Hepatocyte (in vitro differentiated cells): ENCODE measurements at regions not wholly inside any gene's neighbourhood (a gene's known extent, or its start where the extent isn't known, plus 50 kb on each side); places are given as distances from the start of the nearest gene placed in this dataset.

Source experiments
- DNase-seq: peaks from one replicate; pipeline ENCODE4 v3.0.0-alpha.2; 2016; ENCODE audit warnings: low spot score
- H2AFZ ChIP-seq: fragments of 200-600 bp; sonication (generic); 2 replicates; pipeline ENCODE4 v1.6.0; 2016; ENCODE audit warnings: antibody characterized with exemption, mild to moderate bottlenecking
- H3K27ac ChIP-seq: fragments of 200-600 bp; sonication (generic); 2 replicates; pipeline ENCODE4 v1.5.1; 2016; ENCODE audit warnings: mild to moderate bottlenecking
- H3K27me3 ChIP-seq: fragments of 200-600 bp; sonication (generic); 2 replicates; pipeline ENCODE4 v1.6.1; 2016
- H3K36me3 ChIP-seq: fragments of 200-600 bp; sonication (generic); replicated peaks from 2 replicates; pipeline ENCODE4 v1.5.1; 2016; ENCODE audit warnings: low read depth; ENCODE audit not compliant: insufficient read depth
- H3K4me1 ChIP-seq: fragments of 200-600 bp; sonication (generic); 2 replicates; pipeline ENCODE4 v1.5.1; 2016; ENCODE audit warnings: mild to moderate bottlenecking, moderate library complexity; ENCODE audit not compliant: insufficient read depth
- H3K4me2 ChIP-seq: fragments of 200-600 bp; sonication (generic); 2 replicates; pipeline ENCODE4 v1.6.0; 2016
- H3K4me3 ChIP-seq: fragments of 200-600 bp; sonication (generic); 2 replicates; pipeline ENCODE4 v1.5.1; 2016; ENCODE audit warnings: mild to moderate bottlenecking
- H3K79me2 ChIP-seq: fragments of 200-600 bp; sonication (generic); 2 replicates; pipeline ENCODE4 v1.6.0; 2017; ENCODE audit warnings: mild to moderate bottlenecking
- H3K9me2 ChIP-seq: fragments of 200-600 bp; sonication (generic); replicated peaks from 2 replicates; pipeline ENCODE4 v1.6.0; 2017; ENCODE audit warnings: mild to moderate bottlenecking; ENCODE audit not compliant: insufficient read depth
- H3K9me3 ChIP-seq: fragments of 200-600 bp; sonication (generic); 2 replicates; pipeline ENCODE4 v1.5.1; 2016; ENCODE audit warnings: low read depth, mild to moderate bottlenecking
- H4K20me1 ChIP-seq: fragments of 200-600 bp; sonication (generic); 2 replicates; pipeline ENCODE4 v1.6.0; 2016; ENCODE audit warnings: mild to moderate bottlenecking; ENCODE audit not compliant: insufficient read depth, poor library complexity, severe bottlenecking
- EZH2 ChIP-seq: fragments of 200-600 bp; sonication (generic); IDR thresholded peaks from 2 replicates; pipeline ENCODE4 v1.6.1; 2016; ENCODE audit warnings: antibody characterized with exemption, mild to moderate bottlenecking, borderline replicate concordance
- EZH2phosphoT487 ChIP-seq: fragments of 200-600 bp; sonication (generic); IDR thresholded peaks from one replicate; pipeline ENCODE4 v1.6.1; 2018; ENCODE audit warnings: antibody characterized with exemption, mild to moderate bottlenecking, low read depth, moderate library complexity; ENCODE audit not compliant: unreplicated experiment, severe bottlenecking
- WGBS: methylation state at CpG from one replicate; pipeline ENCODE4 v1.1.6; 2016; ENCODE audit warnings: low lambda C conversion rate; ENCODE audit errors: missing lambda C conversion rate; 5-methylcytosine and 5-hydroxymethylcytosine counted together
- TF ChIP-seq, protein P1 (sequence below): fragments of 200-600 bp; sonication (generic); IDR thresholded peaks from 2 replicates; pipeline ENCODE4 v1.5.1; 2016; ENCODE audit warnings: antibody characterized with exemption, mild to moderate bottlenecking; ENCODE audit not compliant: poor library complexity

- no peaks in the 10 kb centered on the region for H3K27me3 ChIP-seq
- H3K79me2 ChIP-seq: no peaks in the 10 kb centered on the region
- H3K9me2 ChIP-seq: no peaks in the 10 kb centered on the region
- no peak overlapping the region for H3K4me2 ChIP-seq
- H3K9me3 ChIP-seq: no peaks in the 10 kb centered on the region
- H3K27ac ChIP-seq: no peak overlapping the region
- no peak overlapping the region for H2AFZ ChIP-seq
- TF ChIP-seq, protein P1, sequence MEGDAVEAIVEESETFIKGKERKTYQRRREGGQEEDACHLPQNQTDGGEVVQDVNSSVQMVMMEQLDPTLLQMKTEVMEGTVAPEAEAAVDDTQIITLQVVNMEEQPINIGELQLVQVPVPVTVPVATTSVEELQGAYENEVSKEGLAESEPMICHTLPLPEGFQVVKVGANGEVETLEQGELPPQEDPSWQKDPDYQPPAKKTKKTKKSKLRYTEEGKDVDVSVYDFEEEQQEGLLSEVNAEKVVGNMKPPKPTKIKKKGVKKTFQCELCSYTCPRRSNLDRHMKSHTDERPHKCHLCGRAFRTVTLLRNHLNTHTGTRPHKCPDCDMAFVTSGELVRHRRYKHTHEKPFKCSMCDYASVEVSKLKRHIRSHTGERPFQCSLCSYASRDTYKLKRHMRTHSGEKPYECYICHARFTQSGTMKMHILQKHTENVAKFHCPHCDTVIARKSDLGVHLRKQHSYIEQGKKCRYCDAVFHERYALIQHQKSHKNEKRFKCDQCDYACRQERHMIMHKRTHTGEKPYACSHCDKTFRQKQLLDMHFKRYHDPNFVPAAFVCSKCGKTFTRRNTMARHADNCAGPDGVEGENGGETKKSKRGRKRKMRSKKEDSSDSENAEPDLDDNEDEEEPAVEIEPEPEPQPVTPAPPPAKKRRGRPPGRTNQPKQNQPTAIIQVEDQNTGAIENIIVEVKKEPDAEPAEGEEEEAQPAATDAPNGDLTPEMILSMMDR: no peak
- TF ChIP-seq EZH2phosphoT487 (no peak), EZH2 (no peak)
- 76% methylated on average over 7 of the region's 7 CpGs for WGBS
- no peaks in the 10 kb centered on the region for H3K36me3 ChIP-seq
- H3K4me3 ChIP-seq: no peak overlapping the region
- no peaks in the 10 kb centered on the region for H4K20me1 ChIP-seq
- DNase-seq: no peak
- no peaks in the 10 kb centered on the region for H3K4me1 ChIP-seq
Measured at GRCh38 chr13:79003989-79004898, 345.3 kb upstream of the OBI1 start.

DNA sequence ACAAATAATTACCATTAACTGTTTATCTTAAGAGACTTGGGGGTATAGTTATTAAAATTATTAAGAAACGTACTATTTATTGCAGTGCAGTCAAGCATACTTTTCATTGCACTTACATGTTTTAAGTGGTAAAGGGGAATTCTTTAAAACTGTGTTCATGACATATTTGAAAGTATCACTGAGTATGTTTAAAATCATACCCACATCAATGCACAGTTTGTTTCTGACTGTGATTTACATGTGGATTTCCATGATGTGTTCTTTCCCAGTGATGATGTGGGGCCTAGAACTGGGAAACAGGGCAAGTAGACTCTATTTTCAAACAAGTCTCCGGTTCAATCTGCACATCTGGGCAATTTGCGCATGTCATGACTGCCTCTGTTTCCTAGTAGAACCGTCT is 340.5 kb upstream of the OBI1 start:
- Histone ChIP-seq H3K4me2 (no peak overlapping the region), H4K20me1 (no peaks in the 10 kb centered on the region), H2AFZ (no peak overlapping the region), H3K27me3 (no peaks in the 10 kb centered on the region), H3K9me3 (no peaks in the 10 kb centered on the region), H3K9me2 (no peaks in the 10 kb centered on the region), H3K79me2 (no peaks in the 10 kb centered on the region), H3K4me1 (no peaks in the 10 kb centered on the region), H3K27ac (no peak overlapping the region), H3K4me3 (no peak overlapping the region), H3K36me3 (no peaks in the 10 kb centered on the region)
- DNase-seq: no peak
- TF ChIP-seq EZH2phosphoT487 (no peak), EZH2 (no peak)
- TF ChIP-seq, protein P1: no peak
- 89% methylated on average over 4 of the region's 4 CpGs for WGBS

GRCh38 chr13:78998630-78999315 is 339.8 kb upstream of the OBI1 start:
- Histone ChIP-seq H3K27ac (no peak overlapping the region), H3K27me3 (peaks cover under 1% of the 10 kb centered on the region), H3K36me3 (no peaks in the 10 kb centered on the region), H4K20me1 (no peaks in the 10 kb centered on the region), H3K4me3 (no peak overlapping the region), H3K9me3 (no peaks in the 10 kb centered on the region), H3K4me1 (no peaks in the 10 kb centered on the region), H3K4me2 (no peak overlapping the region), H3K9me2 (no peaks in the 10 kb centered on the region), H3K79me2 (no peaks in the 10 kb centered on the region), H2AFZ (no peak overlapping the region)
- 83% methylated on average over 4 of the region's 4 CpGs for WGBS
- TF ChIP-seq, protein P1: no peak
- TF ChIP-seq EZH2phosphoT487: no peak
- no peak for TF ChIP-seq EZH2
- no peak for DNase-seq
